ENCODE measurements at regions not wholly inside any gene's neighbourhood (a gene's known extent, or its start where the extent isn't known, plus 50 kb on each side); places are given as distances from the start of the nearest gene placed in this dataset.

GRCh38 chr1:4932311-4933030 is 278.1 kb downstream of the AJAP1 start:
- DNase-seq: no peak

GRCh38 chr1:4931486-4931885 is 277.1 kb downstream of the AJAP1 start:
- DNase-seq: peak; percentile 13

GRCh38 chr1:4928186-4928585 is 273.8 kb downstream of the AJAP1 start:
- DNase-seq: no peak

GRCh38 chr1:4924356-4924755 is 269.9 kb downstream of the AJAP1 start:
- DNase-seq: no peak

GRCh38 chr1:4916610-4917009 is 262.2 kb downstream of the AJAP1 start:
- DNase-seq: no peak

- no peak for DNase-seq
These were observed 260.7 kb downstream of the AJAP1 start for GRCh38 chr1:4915154-4915553.

- DNase-seq: no peak
These were observed 254.1 kb downstream of the AJAP1 start for GRCh38 chr1:4908486-4908885.

GRCh38 chr1:4894566-4894965 is 240.2 kb downstream of the AJAP1 start:
- no peak for DNase-seq

GRCh38 chr1:4880626-4881025 is 226.2 kb downstream of the AJAP1 start:
- no peak for DNase-seq

GRCh38 chr1:4877426-4877825 is 223.0 kb downstream of the AJAP1 start:
- no peak for DNase-seq

GRCh38 chr1:4871373-4871772 is 217.0 kb downstream of the AJAP1 start:
- DNase-seq: no peak

GRCh38 chr1:4868521-4868920 is 214.1 kb downstream of the AJAP1 start:
- no peak for DNase-seq

- DNase-seq: no peak
These were observed 202.0 kb downstream of the AJAP1 start for GRCh38 chr1:4856396-4856795.

GRCh38 chr1:4854367-4854766 is 200.0 kb downstream of the AJAP1 start:
- DNase-seq: no peak

GRCh38 chr1:4853904-4854303 is 199.5 kb downstream of the AJAP1 start:
- DNase-seq: no peak

GRCh38 chr1:4851385-4852065 is 197.1 kb downstream of the AJAP1 start:
- peak; percentile 4 for DNase-seq

GRCh38 chr1:4848431-4848830 is 194.0 kb downstream of the AJAP1 start:
- DNase-seq: no peak

- no peak for DNase-seq
These were observed 193.3 kb downstream of the AJAP1 start for GRCh38 chr1:4847711-4848110.
